ENCODE measurements at regions not wholly inside any gene's neighbourhood (a gene's known extent, or its start where the extent isn't known, plus 50 kb on each side); places are given as distances from the start of the nearest gene placed in this dataset.

- TF ChIP-seq, protein P1, sequence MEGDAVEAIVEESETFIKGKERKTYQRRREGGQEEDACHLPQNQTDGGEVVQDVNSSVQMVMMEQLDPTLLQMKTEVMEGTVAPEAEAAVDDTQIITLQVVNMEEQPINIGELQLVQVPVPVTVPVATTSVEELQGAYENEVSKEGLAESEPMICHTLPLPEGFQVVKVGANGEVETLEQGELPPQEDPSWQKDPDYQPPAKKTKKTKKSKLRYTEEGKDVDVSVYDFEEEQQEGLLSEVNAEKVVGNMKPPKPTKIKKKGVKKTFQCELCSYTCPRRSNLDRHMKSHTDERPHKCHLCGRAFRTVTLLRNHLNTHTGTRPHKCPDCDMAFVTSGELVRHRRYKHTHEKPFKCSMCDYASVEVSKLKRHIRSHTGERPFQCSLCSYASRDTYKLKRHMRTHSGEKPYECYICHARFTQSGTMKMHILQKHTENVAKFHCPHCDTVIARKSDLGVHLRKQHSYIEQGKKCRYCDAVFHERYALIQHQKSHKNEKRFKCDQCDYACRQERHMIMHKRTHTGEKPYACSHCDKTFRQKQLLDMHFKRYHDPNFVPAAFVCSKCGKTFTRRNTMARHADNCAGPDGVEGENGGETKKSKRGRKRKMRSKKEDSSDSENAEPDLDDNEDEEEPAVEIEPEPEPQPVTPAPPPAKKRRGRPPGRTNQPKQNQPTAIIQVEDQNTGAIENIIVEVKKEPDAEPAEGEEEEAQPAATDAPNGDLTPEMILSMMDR (IDR thresholded peaks at IDR 0.05), result no peak
- no peak for TF ChIP-seq POLR2A (IDR thresholded peaks at IDR 0.05)
These were observed 190.5 kb downstream of the NXNL2 start for GRCh38 chr9:88725300-88726019.

Data from lower leg skin (tissue), 3 donors.